ENCODE measurements at regions not wholly inside any gene's neighbourhood (a gene's known extent, or its start where the extent isn't known, plus 50 kb on each side); places are given as distances from the start of the nearest gene placed in this dataset.

DNA sequence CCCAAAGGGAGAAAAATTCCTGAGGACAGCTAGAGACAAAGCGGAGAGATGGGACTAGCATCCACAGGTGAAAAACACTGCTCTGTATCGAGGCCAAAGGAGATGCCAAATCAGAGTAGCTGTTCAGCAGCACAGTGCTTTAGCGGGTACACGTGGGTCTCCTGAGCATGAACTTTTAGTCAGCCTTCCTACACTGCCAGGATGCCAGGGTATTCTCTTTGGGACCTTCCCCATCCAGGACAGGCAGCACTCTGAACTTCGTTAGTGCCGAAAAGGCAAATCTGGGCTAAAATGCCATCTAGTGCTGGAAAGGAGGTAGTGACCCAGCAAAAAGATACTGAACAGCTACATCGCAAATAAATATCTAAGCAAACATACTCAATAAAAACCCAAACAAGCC is 64.9 kb downstream of the C6orf58 start:
- DNase-seq (ENCODE audit: low spot score): peak; percentile 30
